HepG2 (cell line): ENCODE measurements at regions not wholly inside any gene's neighbourhood (a gene's known extent, or its start where the extent isn't known, plus 50 kb on each side); places are given as distances from the start of the nearest gene placed in this dataset.

Experiments
- ATAC-seq: fragments of 200-7000 bp; cut with Tn5 transposase; 3 replicates; pipeline ENCODE4 v1.9.1; 2020; ENCODE audit warnings: mild to moderate bottlenecking, moderate library complexity
- BruUV-seq: library from RNA; stranded (reverse); fragments of 400-500 nt; replicated peaks from 2 replicates; lab custom pipeline; 2021; lab: Mats Ljungman, UMichigan
- CTCF ChIA-PET: fragments of 300-600 bp; formaldehyde crosslinking; extraction: SDS; loops from one replicate; lab custom pipeline; 2021; ENCODE audit warnings: low total read pairs, inconsistent platforms, low intra/inter-chr PET ratio; lab: Yijun Ruan, JAX
- POLR2A ChIA-PET: fragments of 350-600 bp; sonication (Branson Sonifier 250); formaldehyde crosslinking; loops from one replicate; lab custom pipeline; 2020; ENCODE audit warnings: antibody characterized with exemption, inconsistent platforms; lab: Yijun Ruan, JAX
- DNase-seq: peaks from one replicate; pipeline ENCODE4 v3.0.0-alpha.2; 2015; ENCODE audit warnings: low spot score
- FAIRE-seq: peaks from 3 replicates; lab custom pipeline; 2011; peaks lifted over from hg19 to GRCh38; lab: Jason Lieb, UNC
- H2AFZ ChIP-seq: one replicate; pipeline ENCODE4 v1.6.1; 2011; ENCODE audit warnings: low read length, inconsistent platforms
- H3K27ac ChIP-seq: fragments of 300-600 bp; 3 replicates; pipeline ENCODE4 v1.8.0; 2011; ENCODE audit warnings: mixed run types, mild to moderate bottlenecking, mixed read lengths, low read length, inconsistent platforms; ENCODE audit not compliant: insufficient read depth; ENCODE audit errors: extremely low read length
- H3K27me3 ChIP-seq, 2 experiments: fragments of 200-600 bp in 1 of 2; 2 replicates in 1 of 2; 3 replicates in 1 of 2; pipeline versions ENCODE4 v1.6.0 to v1.8.0; 2011; ENCODE audit warnings: low read length in 2 of 2, mild to moderate bottlenecking in 2 of 2, moderate library complexity in 2 of 2, inconsistent platforms in 1 of 2; ENCODE audit not compliant: insufficient read depth in 2 of 2, control insufficient read depth in 1 of 2
- H3K36me3 ChIP-seq, 2 experiments: fragments of 200-600 bp in 1 of 2; replicated peaks in 1 of 2; 2 replicates in 1 of 2; 3 replicates in 1 of 2; pipeline versions ENCODE4 v1.5.1 to v1.8.0; 2011; ENCODE audit warnings: low read length in 2 of 2, inconsistent platforms in 1 of 2; ENCODE audit not compliant: insufficient read depth in 2 of 2, control insufficient read depth in 1 of 2
- H3K4me1 ChIP-seq: 2 replicates; pipeline ENCODE4 v1.5.1; 2012; ENCODE audit warnings: low read length, inconsistent platforms; ENCODE audit not compliant: insufficient read depth
- H3K4me2 ChIP-seq: 2 replicates; pipeline ENCODE4 v1.6.0; 2011; ENCODE audit warnings: low read depth, low read length, inconsistent platforms
- H3K4me3 ChIP-seq, 3 experiments: fragments of 200-600 bp in 1 of 3; sonication (generic), shearing (Covaris generic) in 1 of 3; replicated peaks in 1 of 3; 2 replicates each; pipeline ENCODE4 v1.5.1; 2011 to 2016; ENCODE audit warnings: low read length in 3 of 3, inconsistent platforms in 2 of 3, low read depth in 2 of 3, mild to moderate bottlenecking in 2 of 3, control low read depth in 1 of 3, mixed read lengths in 1 of 3; ENCODE audit not compliant: insufficient read depth in 1 of 3
- H3K79me2 ChIP-seq: one replicate; pipeline ENCODE4 v1.6.1; 2011; ENCODE audit warnings: low read length, inconsistent platforms; ENCODE audit not compliant: insufficient read depth
- H3K9ac ChIP-seq: 2 replicates; pipeline ENCODE4 v1.6.0; 2011; ENCODE audit warnings: mild to moderate bottlenecking, low read depth, low read length, inconsistent platforms; ENCODE audit not compliant: insufficient read depth
- H3K9me3 ChIP-seq: 2 replicates; pipeline ENCODE4 v1.5.1; 2012; ENCODE audit warnings: mild to moderate bottlenecking, low read length
- H4K20me1 ChIP-seq: 2 replicates; pipeline ENCODE4 v1.6.0; 2011; ENCODE audit warnings: inconsistent platforms, mild to moderate bottlenecking, low read length, moderate library complexity; ENCODE audit not compliant: insufficient read depth
- ARNTL ChIP-seq: sonication (generic); formaldehyde crosslinking; IDR thresholded peaks from 2 replicates; pipeline ENCODE4 v1.4.0; 2020; ENCODE audit warnings: mild to moderate bottlenecking, missing genetic modification reagents
- CEBPG ChIP-seq: IDR thresholded peaks from 2 replicates; pipeline ENCODE4 v1.6.1; 2016
- ETV6 ChIP-seq: sonication (generic); formaldehyde crosslinking; conservative IDR thresholded peaks from 2 replicates; pipeline ENCODE4 v1.4.0; 2020; ENCODE audit warnings: missing genetic modification reagents
- JUNB ChIP-seq: sonication (generic); formaldehyde crosslinking; IDR thresholded peaks from 2 replicates; pipeline ENCODE4 v1.8.0; 2022; ENCODE audit warnings: missing genetic modification reagents, mild to moderate bottlenecking, borderline replicate concordance
- KDM4B ChIP-seq: sonication (generic); formaldehyde crosslinking; IDR thresholded peaks from 2 replicates; pipeline ENCODE4 v1.4.0; 2020; ENCODE audit warnings: missing genetic modification reagents
- MXD3 ChIP-seq: IDR thresholded peaks from 2 replicates; pipeline ENCODE4 v1.6.1; 2016; ENCODE audit warnings: mild to moderate bottlenecking, missing biosample characterization, missing genetic modification reagents
- NKX3-1 ChIP-seq: sonication (generic); formaldehyde crosslinking; IDR thresholded peaks from 2 replicates; pipeline ENCODE4 v1.5.0; 2020; ENCODE audit warnings: missing genetic modification reagents
- PREB ChIP-seq: sonication (generic); formaldehyde crosslinking; IDR thresholded peaks from 2 replicates; pipeline ENCODE4 v1.4.0; 2020; ENCODE audit warnings: missing genetic modification reagents
- RARA ChIP-seq: IDR thresholded peaks from 2 replicates; pipeline ENCODE4 v1.6.1; 2016; ENCODE audit warnings: missing genetic modification reagents, missing compliant biosample characterization
- SRSF9 ChIP-seq: fragments of 200-400 bp; formaldehyde crosslinking; IDR thresholded peaks from 2 replicates; pipeline ENCODE4 v1.6.1; 2018; ENCODE audit warnings: borderline replicate concordance, mild to moderate bottlenecking, low read depth, low read length; ENCODE audit not compliant: insufficient read depth, poor library complexity, severe bottlenecking
- ZC3H13 ChIP-seq: sonication (generic); formaldehyde crosslinking; IDR thresholded peaks from 2 replicates; pipeline ENCODE4 v1.8.1; 2023; ENCODE audit warnings: mild to moderate bottlenecking, missing genetic modification reagents, moderate library complexity
- ZNF136 ChIP-seq: sonication (generic); formaldehyde crosslinking; IDR thresholded peaks from 2 replicates; pipeline ENCODE4 v1.8.1; 2022; ENCODE audit warnings: low read depth, mild to moderate bottlenecking, moderate library complexity, missing genetic modification reagents
- ZNF503 ChIP-seq: sonication (generic); formaldehyde crosslinking; IDR thresholded peaks from 2 replicates; pipeline ENCODE4 v1.4.0; 2020; ENCODE audit warnings: missing genetic modification reagents
- ZNF543 ChIP-seq: sonication (generic); formaldehyde crosslinking; IDR thresholded peaks from 2 replicates; pipeline ENCODE4 v1.4.0; 2020; ENCODE audit warnings: mild to moderate bottlenecking, missing genetic modification reagents
- ZNF577 ChIP-seq: sonication (generic); formaldehyde crosslinking; IDR thresholded peaks from 2 replicates; pipeline ENCODE4 v1.4.0; 2020; ENCODE audit warnings: mild to moderate bottlenecking, low read depth, missing genetic modification reagents, borderline replicate concordance
- ZNF616 ChIP-seq: sonication (generic); formaldehyde crosslinking; IDR thresholded peaks from 2 replicates; pipeline ENCODE4 v1.5.0; 2020; ENCODE audit warnings: low read depth, mild to moderate bottlenecking, missing genetic modification reagents
- ZSCAN20 ChIP-seq: sonication (generic); formaldehyde crosslinking; IDR thresholded peaks from 2 replicates; pipeline ENCODE4 v1.4.0; 2020; ENCODE audit warnings: missing genetic modification reagents, mild to moderate bottlenecking, borderline replicate concordance
- WGBS: methylation state at CpG from one replicate; pipeline ENCODE4 v1.1.6; 2017; ENCODE audit warnings: low lambda C conversion rate; 5-methylcytosine and 5-hydroxymethylcytosine counted together
- in situ Hi-C: cut with HindIII; loops from 2 replicates; pipeline ENCODE4 v1.10.0; 2017; ENCODE audit warnings: low pct_unique_long_range_greater_than_20kb; ENCODE audit not compliant: extremely low pct_ligation_motif_present
- intact Hi-C: fragments of 100-400 bp; cut with micrococcal nuclease; formaldehyde crosslinking; loops from one replicate; pipeline ENCODE4 v1.10.0; 2022; ENCODE audit not compliant: unreplicated experiment

- H3K27me3 ChIP-seq = no peaks in the 10 kb centered on the region
- no peaks in the 10 kb centered on the region for H3K4me1 ChIP-seq
- H3K9ac ChIP-seq = no peak overlapping the region
- TF ChIP-seq ZNF136 (CRISPR knock-in tag) (no peak), NKX3-1 (CRISPR knock-in tag) (no peak), ZC3H13 (CRISPR knock-in tag) (no peak), ZNF543 (CRISPR knock-in tag) (no peak), ZNF577 (no peak), JUNB (CRISPR knock-in tag) (no peak), ZNF616 (CRISPR knock-in tag) (no peak), RARA (CRISPR knock-in tag) (no peak), ARNTL (CRISPR knock-in tag) (no peak)
- H3K4me2 ChIP-seq = no peak overlapping the region
- 21% methylated on average over 4 of the region's 4 CpGs for WGBS
- no peak for FAIRE-seq
- no TSS peak for BruUV-seq
- DNase-seq = no peak
- in situ Hi-C loops = no loop called here
- H3K36me3 ChIP-seq = no peaks in the 10 kb centered on the region
- ChIA-PET CTCF (no interaction called here), POLR2A (no interaction called here)
- no peaks in the 10 kb centered on the region for H3K9me3 ChIP-seq
- ATAC-seq = no peak
- no peak overlapping the region for H3K4me3 ChIP-seq
- H3K79me2 ChIP-seq = no peaks in the 10 kb centered on the region
- no peak overlapping the region for H2AFZ ChIP-seq
- H4K20me1 ChIP-seq = no peaks in the 10 kb centered on the region
- no peak overlapping the region for H3K27ac ChIP-seq
- intact Hi-C loops = no loop called here
Measured at GRCh38 chr1:224554056-224554455, 62.1 kb upstream of the CNIH3 start.

GRCh38 chr1:224554620-224555259 is 61.4 kb upstream of the CNIH3 start:
- intact Hi-C loops (no loop called here), in situ Hi-C loops (no loop called here)
- no peaks in the 10 kb centered on the region for H4K20me1 ChIP-seq
- no peak overlapping the region for H3K4me2 ChIP-seq
- no peaks in the 10 kb centered on the region for H3K27me3 ChIP-seq
- no peaks in the 10 kb centered on the region for H3K36me3 ChIP-seq
- 4% methylated on average over 4 of the region's 4 CpGs for WGBS
- H3K27ac ChIP-seq = no peak overlapping the region
- H3K9me3 ChIP-seq = no peaks in the 10 kb centered on the region
- H3K4me1 ChIP-seq = no peaks in the 10 kb centered on the region
- H3K9ac ChIP-seq = no peak overlapping the region
- CTCF ChIA-PET = no interaction called here
- FAIRE-seq = no peak
- no peak overlapping the region for H3K4me3 ChIP-seq
- no peaks in the 10 kb centered on the region for H3K79me2 ChIP-seq
- no peak overlapping the region for H2AFZ ChIP-seq
- no peak for ATAC-seq
- POLR2A ChIA-PET = no interaction called here
- DNase-seq = no peak
- BruUV-seq = no TSS peak
- TF ChIP-seq JUNB (CRISPR knock-in tag) (no peak), ETV6 (CRISPR knock-in tag) (no peak), CEBPG (no peak), ZNF503 (CRISPR knock-in tag) (no peak), MXD3 (CRISPR knock-in tag) (no peak), SRSF9 (no peak), KDM4B (CRISPR knock-in tag) (no peak), PREB (CRISPR knock-in tag) (no peak), ZSCAN20 (CRISPR knock-in tag) (no peak)
